HAP-1 (cell line): ENCODE measurements at regions not wholly inside any gene's neighbourhood (a gene's known extent, or its start where the extent isn't known, plus 50 kb on each side); places are given as distances from the start of the nearest gene placed in this dataset.
A peak's percentile ranks its signal among the peaks of the same experiment; 100 is the strongest.
"Not testable (repeated sequence)": the region's sequence is repeated elsewhere in the genome, so short reads cannot be mapped to it uniquely, and the experiment has no call there.

ENCODE experiments used
- DNase-seq, 2 experiments: peaks; one replicate each; pipeline ENCODE4 v3.0.0-alpha.2; 2016 to 2020; ENCODE audit warnings: low spot score in 2 of 2
- H3K27me3 ChIP-seq: fragments of 250-450 bp; sonication (Bioruptor Pico); 2 replicates; pipeline ENCODE4 v1.5.1; 2020; ENCODE audit warnings: low read depth, mild to moderate bottlenecking, moderate library complexity
- H3K36me3 ChIP-seq: fragments of 250-450 bp; sonication (Bioruptor Pico); replicated peaks from 2 replicates; pipeline ENCODE4 v1.5.1; 2020; ENCODE audit warnings: mild to moderate bottlenecking
- H3K4me1 ChIP-seq: fragments of 250-450 bp; sonication (Bioruptor Pico); 2 replicates; pipeline ENCODE4 v1.5.1; 2020; ENCODE audit warnings: mild to moderate bottlenecking
- H3K4me3 ChIP-seq: fragments of 250-450 bp; sonication (Bioruptor Pico); 2 replicates; pipeline ENCODE4 v1.5.1; 2020; ENCODE audit warnings: mild to moderate bottlenecking, moderate library complexity
- H3K9me3 ChIP-seq: fragments of 250-450 bp; sonication (Bioruptor Pico); 2 replicates; pipeline ENCODE4 v1.5.1; 2020; ENCODE audit warnings: mild to moderate bottlenecking, moderate library complexity
- in situ Hi-C: fragments of 300-500 bp; cut with MboI; formaldehyde crosslinking; loops from 3 replicates; pipeline ENCODE4 v1.14.3; 2020; ENCODE audit warnings: low sequenced_read_pairs, inconsistent platforms, mixed read lengths

GRCh38 chrY:4102166-4102761 lies 523.4 kb downstream of the TGIF2LY start:
- H3K9me3 ChIP-seq, in situ Hi-C loops, H3K4me1 ChIP-seq, H3K36me3 ChIP-seq, H3K4me3 ChIP-seq, H3K27me3 ChIP-seq: not testable (repeated sequence)
- peak; percentile 2 to 4 for DNase-seq
